Breast epithelium (tissue), 3 donors: ENCODE measurements at regions not wholly inside any gene's neighbourhood (a gene's known extent, or its start where the extent isn't known, plus 50 kb on each side); places are given as distances from the start of the nearest gene placed in this dataset.

ENCODE experiments used
- POLR2AphosphoS5 ChIP-seq, 3 donors: sonication (generic); formaldehyde crosslinking; IDR thresholded peaks; one replicate each; pipeline ENCODE4 v1.6.1; 2017; ENCODE audit warnings: antibody characterized with exemption in 3 of 3
- TF ChIP-seq, protein P1 (sequence below), 3 donors: fragments of 450-650 bp; IDR thresholded peaks; one replicate each; pipeline ENCODE4 v1.5.1; 2016 to 2017; ENCODE audit warnings: antibody characterized with exemption in 3 of 3, mild to moderate bottlenecking in 3 of 3, moderate library complexity in 3 of 3

DNA sequence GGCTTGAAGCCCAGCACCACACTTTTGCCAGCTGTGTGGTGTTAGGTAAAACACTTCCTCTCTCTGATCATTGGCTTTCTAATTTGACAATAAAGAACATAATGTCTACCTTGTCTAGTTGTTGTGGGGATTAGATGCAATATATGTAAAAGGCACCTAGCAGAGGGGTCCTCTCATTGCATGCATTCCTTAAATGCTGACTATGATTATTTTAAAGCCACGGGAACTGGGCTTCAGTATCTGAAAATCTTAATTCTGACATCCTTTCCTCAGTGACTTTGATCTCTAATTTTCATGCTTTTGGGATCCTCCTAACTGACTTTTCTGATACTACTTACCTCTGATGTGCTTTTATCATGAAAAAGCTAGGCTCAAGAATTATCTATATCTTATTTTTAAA, 596.3 kb downstream of the TAFA4 start:
- TF ChIP-seq POLR2AphosphoS5 (IDR thresholded peaks at IDR 0.05): no peak
- TF ChIP-seq, protein P1, sequence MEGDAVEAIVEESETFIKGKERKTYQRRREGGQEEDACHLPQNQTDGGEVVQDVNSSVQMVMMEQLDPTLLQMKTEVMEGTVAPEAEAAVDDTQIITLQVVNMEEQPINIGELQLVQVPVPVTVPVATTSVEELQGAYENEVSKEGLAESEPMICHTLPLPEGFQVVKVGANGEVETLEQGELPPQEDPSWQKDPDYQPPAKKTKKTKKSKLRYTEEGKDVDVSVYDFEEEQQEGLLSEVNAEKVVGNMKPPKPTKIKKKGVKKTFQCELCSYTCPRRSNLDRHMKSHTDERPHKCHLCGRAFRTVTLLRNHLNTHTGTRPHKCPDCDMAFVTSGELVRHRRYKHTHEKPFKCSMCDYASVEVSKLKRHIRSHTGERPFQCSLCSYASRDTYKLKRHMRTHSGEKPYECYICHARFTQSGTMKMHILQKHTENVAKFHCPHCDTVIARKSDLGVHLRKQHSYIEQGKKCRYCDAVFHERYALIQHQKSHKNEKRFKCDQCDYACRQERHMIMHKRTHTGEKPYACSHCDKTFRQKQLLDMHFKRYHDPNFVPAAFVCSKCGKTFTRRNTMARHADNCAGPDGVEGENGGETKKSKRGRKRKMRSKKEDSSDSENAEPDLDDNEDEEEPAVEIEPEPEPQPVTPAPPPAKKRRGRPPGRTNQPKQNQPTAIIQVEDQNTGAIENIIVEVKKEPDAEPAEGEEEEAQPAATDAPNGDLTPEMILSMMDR (IDR thresholded peaks at IDR 0.05): no peak
